ENCODE measurements at regions not wholly inside any gene's neighbourhood (a gene's known extent, or its start where the extent isn't known, plus 50 kb on each side); places are given as distances from the start of the nearest gene placed in this dataset.
"Not testable (repeated sequence)": the region's sequence is repeated elsewhere in the genome, so short reads cannot be mapped to it uniquely, and the experiment has no call there.

GRCh38 chr12:25803029-25803664 lies 155.3 kb upstream of the RASSF8 start:
- TF ChIP-seq POLR2A, CTCF (IDR thresholded peaks at IDR 0.05): not testable (repeated sequence)

Data from heart left ventricle (tissue), 13 donors.